ENCODE measurements at regions not wholly inside any gene's neighbourhood (a gene's known extent, or its start where the extent isn't known, plus 50 kb on each side); places are given as distances from the start of the nearest gene placed in this dataset.

DNA sequence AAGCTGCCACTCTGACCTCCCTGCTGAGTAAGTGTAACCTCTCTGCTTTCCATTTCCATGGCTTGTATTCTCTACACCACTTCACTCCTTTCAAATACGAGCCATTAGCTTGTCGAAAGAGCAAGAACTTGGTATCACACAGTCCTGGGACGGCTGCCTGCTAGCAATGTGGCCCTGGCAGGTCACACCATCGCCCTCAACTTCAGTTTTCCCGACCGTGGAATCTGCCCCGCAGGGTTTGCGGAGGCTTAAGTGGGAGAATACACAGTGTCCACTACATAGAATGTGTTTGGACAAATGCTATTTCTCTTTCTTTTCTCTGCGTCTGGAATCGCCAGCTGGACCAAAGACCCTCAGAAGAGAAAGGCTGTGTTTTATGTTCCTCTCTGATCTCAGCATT, 78.6 kb upstream of the STOX2 start:
- H3K4me1 Mint-ChIP-seq (ENCODE audit: insufficient read depth, unreplicated experiment) = peaks cover 18% of the 10 kb centered on the region
- H3K36me3 Mint-ChIP-seq (ENCODE audit: insufficient read depth, unreplicated experiment) = no peaks in the 10 kb centered on the region
- CTCF ChIA-PET = interaction anchor here (0.5 to 1.3 kb wide), 3 partner anchors 28 to 399 kb away, joined by 3 read pairs; no protein-coding TSS in a partner anchor

GRCh38 chr4:183828125-183828524, 77.0 kb upstream of the STOX2 start:
- BruUV-seq (replicated peaks) = no TSS peak
- Mint-ChIP-seq H3K4me1 (ENCODE audit: insufficient read depth, unreplicated experiment) (peaks cover 18% of the 10 kb centered on the region), H3K27me3 (ENCODE audit: insufficient read depth, unreplicated experiment) (no peaks in the 10 kb centered on the region), H3K36me3 (ENCODE audit: insufficient read depth, unreplicated experiment) (no peaks in the 10 kb centered on the region), H3K27ac (ENCODE audit: low read depth, unreplicated experiment) (peak overlapping the region; percentile 16), H3K4me3 (ENCODE audit: unreplicated experiment) (no peak overlapping the region), H3K9me3 (ENCODE audit: unreplicated experiment) (no peaks in the 10 kb centered on the region)
- TF ChIP-seq, protein P1, sequence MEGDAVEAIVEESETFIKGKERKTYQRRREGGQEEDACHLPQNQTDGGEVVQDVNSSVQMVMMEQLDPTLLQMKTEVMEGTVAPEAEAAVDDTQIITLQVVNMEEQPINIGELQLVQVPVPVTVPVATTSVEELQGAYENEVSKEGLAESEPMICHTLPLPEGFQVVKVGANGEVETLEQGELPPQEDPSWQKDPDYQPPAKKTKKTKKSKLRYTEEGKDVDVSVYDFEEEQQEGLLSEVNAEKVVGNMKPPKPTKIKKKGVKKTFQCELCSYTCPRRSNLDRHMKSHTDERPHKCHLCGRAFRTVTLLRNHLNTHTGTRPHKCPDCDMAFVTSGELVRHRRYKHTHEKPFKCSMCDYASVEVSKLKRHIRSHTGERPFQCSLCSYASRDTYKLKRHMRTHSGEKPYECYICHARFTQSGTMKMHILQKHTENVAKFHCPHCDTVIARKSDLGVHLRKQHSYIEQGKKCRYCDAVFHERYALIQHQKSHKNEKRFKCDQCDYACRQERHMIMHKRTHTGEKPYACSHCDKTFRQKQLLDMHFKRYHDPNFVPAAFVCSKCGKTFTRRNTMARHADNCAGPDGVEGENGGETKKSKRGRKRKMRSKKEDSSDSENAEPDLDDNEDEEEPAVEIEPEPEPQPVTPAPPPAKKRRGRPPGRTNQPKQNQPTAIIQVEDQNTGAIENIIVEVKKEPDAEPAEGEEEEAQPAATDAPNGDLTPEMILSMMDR (IDR thresholded peaks at IDR 0.05; ENCODE audit: unreplicated experiment) = no peak
- POLR2A ChIA-PET = interaction anchor here (1.1 to 1.3 kb wide), 3 partner anchors 29 to 168 kb away, joined by 3 to 6 read pairs (median 3); partner anchors contain the start of genes RWDD4 and TRAPPC11
- peak; percentile 48 for DNase-seq (ENCODE audit: unreplicated experiment)
- CTCF ChIA-PET = no interaction called here
- intact Hi-C loops (cut with micrococcal nuclease) = loop anchor here (10.0 kb wide), 1 partner anchor 1107 kb away; no protein-coding TSS in a partner anchor

More for the DNA sequence above, 78.6 kb upstream of the STOX2 start:
- Mint-ChIP-seq H3K27me3 (ENCODE audit: insufficient read depth, unreplicated experiment) (no peaks in the 10 kb centered on the region), H3K4me3 (ENCODE audit: unreplicated experiment) (no peak overlapping the region), H3K9me3 (ENCODE audit: unreplicated experiment) (no peaks in the 10 kb centered on the region), H3K27ac (ENCODE audit: low read depth, unreplicated experiment) (no peak overlapping the region)
- no peak for DNase-seq (ENCODE audit: unreplicated experiment)
- TF ChIP-seq, protein P1 (IDR thresholded peaks at IDR 0.05; ENCODE audit: unreplicated experiment) = no peak
- POLR2A ChIA-PET = interaction anchor here (1.7 kb wide), 1 partner anchor 322 kb away, joined by 3 read pairs; no protein-coding TSS in a partner anchor
- intact Hi-C loops (cut with micrococcal nuclease) = loop anchor here (10.0 kb wide), 1 partner anchor 1108 kb away; no protein-coding TSS in a partner anchor
- no TSS peak for BruUV-seq (replicated peaks)

- Mint-ChIP-seq H3K4me3 (ENCODE audit: unreplicated experiment) (no peak overlapping the region), H3K9me3 (ENCODE audit: unreplicated experiment) (no peaks in the 10 kb centered on the region), H3K4me1 (ENCODE audit: insufficient read depth, unreplicated experiment) (peaks cover 12% of the 10 kb centered on the region), H3K36me3 (ENCODE audit: insufficient read depth, unreplicated experiment) (no peaks in the 10 kb centered on the region), H3K27me3 (ENCODE audit: insufficient read depth, unreplicated experiment) (no peaks in the 10 kb centered on the region), H3K27ac (ENCODE audit: low read depth, unreplicated experiment) (no peak overlapping the region)
- intact Hi-C loops (cut with micrococcal nuclease) = loop anchor here (10.0 kb wide), 1 partner anchor 1106 kb away; no protein-coding TSS in a partner anchor
- TF ChIP-seq, protein P1 (IDR thresholded peaks at IDR 0.05; ENCODE audit: unreplicated experiment) = no peak
- CTCF ChIA-PET = no interaction called here
- POLR2A ChIA-PET = no interaction called here
- DNase-seq (ENCODE audit: unreplicated experiment) = no peak
- no TSS peak for BruUV-seq (replicated peaks)
These were observed 76.3 kb upstream of the STOX2 start for GRCh38 chr4:183828839-183829238.

DNA sequence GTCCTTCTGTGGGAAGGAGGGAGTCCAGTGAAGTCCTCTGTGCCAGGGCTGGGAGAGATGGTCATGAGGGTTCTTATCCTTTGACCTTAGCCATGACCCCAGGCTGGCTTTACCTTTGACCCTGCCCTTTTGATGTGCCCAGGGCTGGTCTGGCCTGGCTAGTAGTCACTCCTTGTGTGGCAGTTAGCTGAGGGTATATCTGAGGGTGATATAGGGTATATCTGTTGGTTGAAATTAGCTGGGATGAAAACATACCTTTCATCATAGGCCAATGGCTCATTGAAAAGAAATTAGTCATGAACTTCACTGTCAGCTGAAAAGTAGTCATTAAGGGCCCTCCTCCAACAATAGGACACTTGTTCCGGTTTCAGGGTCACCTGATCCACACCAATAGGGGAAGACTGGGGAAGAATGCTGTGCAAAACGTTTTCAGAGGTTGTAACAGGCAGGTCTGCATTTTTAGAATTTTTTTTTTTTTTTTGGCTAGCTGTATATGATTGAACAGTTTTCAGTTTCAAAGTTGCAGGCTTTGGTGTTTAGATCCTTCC, 74.6 kb upstream of the STOX2 start:
- DNase-seq (ENCODE audit: unreplicated experiment) = no peak
- H3K4me3 Mint-ChIP-seq (ENCODE audit: unreplicated experiment) = no peak overlapping the region
- peaks cover 23% of the 10 kb centered on the region for H3K4me1 Mint-ChIP-seq (ENCODE audit: insufficient read depth, unreplicated experiment)
- no peaks in the 10 kb centered on the region for H3K36me3 Mint-ChIP-seq (ENCODE audit: insufficient read depth, unreplicated experiment)
- H3K9me3 Mint-ChIP-seq (ENCODE audit: unreplicated experiment) = no peaks in the 10 kb centered on the region
- no peak overlapping the region for H3K27ac Mint-ChIP-seq (ENCODE audit: low read depth, unreplicated experiment)
- intact Hi-C loops (cut with micrococcal nuclease) = no loop called here
- BruUV-seq (replicated peaks) = no TSS peak
- no peaks in the 10 kb centered on the region for H3K27me3 Mint-ChIP-seq (ENCODE audit: insufficient read depth, unreplicated experiment)
- POLR2A ChIA-PET = interaction anchor here (0.6 to 0.9 kb wide), 2 partner anchors 16 to 554 kb away, joined by 3 read pairs; no protein-coding TSS in a partner anchor
- CTCF ChIA-PET = interaction anchor here (0.6 to 1.1 kb wide), 2 partner anchors 10 to 668 kb away, joined by 4 to 6 read pairs; no protein-coding TSS in a partner anchor
- TF ChIP-seq, protein P1 (IDR thresholded peaks at IDR 0.05; ENCODE audit: unreplicated experiment) = no peak
